IPS DF 4.7 (cell line): ENCODE measurements at regions not wholly inside any gene's neighbourhood (a gene's known extent, or its start where the extent isn't known, plus 50 kb on each side); places are given as distances from the start of the nearest gene placed in this dataset.

Experiments
- DNase-seq: peaks from one replicate; pipeline ENCODE4 v3.0.0-alpha.2; 2013; ENCODE audit warnings: low spot score; ENCODE audit errors: extremely low read depth

DNA sequence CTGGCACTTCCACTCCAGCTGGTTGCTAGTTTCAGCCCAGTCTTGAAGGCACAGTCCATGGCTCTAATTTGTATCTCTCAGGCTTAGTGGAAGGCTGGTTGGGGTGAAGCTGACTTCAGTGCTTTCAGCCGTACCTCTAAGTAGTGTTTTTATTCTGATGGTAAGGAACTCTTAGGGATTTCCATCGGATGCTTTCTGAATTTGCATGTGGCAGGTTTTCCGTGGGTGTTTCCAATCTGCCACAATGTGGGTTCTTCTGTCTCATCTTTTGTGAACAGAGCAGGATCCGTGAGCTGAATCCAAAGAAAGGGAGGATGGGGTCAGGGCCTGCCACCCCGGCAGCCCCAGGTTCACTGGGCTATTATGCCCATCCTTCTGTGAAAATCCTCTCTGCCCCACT is 607.9 kb upstream of the MKI67 start:
- DNase-seq = no peak

- DNase-seq = no peak
These were observed 608.5 kb upstream of the MKI67 start for GRCh38 chr10:128734734-128735133.

DNA sequence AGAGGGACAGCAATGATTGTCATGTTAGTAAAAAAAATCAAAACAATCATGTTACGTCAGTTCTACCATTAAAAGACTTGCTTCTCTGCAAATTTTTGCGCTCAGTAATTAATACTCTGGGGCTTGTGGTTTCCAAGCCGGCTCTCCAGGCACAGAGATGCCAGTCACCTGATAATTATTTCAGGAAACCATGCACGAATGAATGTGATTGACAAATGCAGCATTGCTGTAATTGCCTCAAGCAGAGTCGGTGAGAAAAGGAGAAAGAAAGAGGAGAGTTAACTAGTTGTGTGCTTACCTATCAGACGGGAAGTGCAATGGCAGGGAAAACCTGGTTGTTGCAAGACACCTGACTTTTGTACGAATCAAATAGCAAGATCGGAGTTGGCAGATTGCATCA is 609.8 kb upstream of the MKI67 start:
- DNase-seq = no peak

DNA sequence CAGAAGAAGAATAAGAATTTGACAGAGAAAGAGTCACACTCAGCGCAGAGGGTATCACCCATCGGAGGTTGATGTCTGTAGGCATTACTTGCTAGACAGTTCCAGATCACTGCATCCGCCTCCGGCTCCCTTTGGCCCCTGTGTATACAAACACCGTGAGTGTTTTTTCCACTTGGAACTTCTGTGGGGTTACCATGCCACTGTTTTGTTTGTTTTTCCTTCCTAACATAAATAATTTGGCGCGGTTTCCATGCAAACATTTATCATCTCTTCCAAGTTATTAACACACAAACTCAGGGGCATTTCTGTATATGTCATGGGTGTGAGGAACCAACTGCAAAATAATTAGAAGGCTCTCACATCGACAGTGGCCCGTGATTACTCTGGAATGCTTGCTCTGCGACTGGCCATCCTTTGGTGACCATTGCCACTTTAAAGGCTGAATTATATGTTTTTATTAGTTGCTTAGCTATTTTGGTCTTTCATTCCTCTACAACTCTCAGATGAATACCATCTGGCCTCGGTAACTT is 612.2 kb upstream of the MKI67 start:
- DNase-seq = no peak

GRCh38 chr10:128739930-128740329 is 613.7 kb upstream of the MKI67 start:
- DNase-seq = no peak

- no peak for DNase-seq
These were observed 615.0 kb upstream of the MKI67 start for GRCh38 chr10:128741180-128741579.

GRCh38 chr10:128741680-128742079 is 615.5 kb upstream of the MKI67 start:
- no peak for DNase-seq

DNA sequence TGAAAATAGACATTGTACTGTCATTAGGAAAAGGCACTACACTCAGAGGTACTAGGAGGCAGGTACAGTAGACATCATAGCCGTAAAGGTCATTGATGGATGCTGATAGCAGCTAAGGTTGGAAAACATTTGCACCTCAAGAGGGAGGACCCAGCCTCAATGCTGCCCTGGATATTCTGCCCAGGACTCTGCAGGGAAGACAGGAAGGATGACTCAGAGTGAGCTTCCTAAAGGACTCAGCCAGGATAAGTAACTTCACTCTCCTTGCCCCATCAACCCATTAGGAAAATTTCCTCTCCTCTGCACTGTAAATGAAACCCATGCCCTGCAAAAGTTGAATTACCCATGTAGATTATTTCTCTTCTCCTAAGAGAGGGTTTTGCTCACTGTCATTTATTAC is 617.9 kb upstream of the MKI67 start:
- DNase-seq = no peak

- DNase-seq = no peak
These were observed 618.6 kb upstream of the MKI67 start for GRCh38 chr10:128744811-128745305.

DNA sequence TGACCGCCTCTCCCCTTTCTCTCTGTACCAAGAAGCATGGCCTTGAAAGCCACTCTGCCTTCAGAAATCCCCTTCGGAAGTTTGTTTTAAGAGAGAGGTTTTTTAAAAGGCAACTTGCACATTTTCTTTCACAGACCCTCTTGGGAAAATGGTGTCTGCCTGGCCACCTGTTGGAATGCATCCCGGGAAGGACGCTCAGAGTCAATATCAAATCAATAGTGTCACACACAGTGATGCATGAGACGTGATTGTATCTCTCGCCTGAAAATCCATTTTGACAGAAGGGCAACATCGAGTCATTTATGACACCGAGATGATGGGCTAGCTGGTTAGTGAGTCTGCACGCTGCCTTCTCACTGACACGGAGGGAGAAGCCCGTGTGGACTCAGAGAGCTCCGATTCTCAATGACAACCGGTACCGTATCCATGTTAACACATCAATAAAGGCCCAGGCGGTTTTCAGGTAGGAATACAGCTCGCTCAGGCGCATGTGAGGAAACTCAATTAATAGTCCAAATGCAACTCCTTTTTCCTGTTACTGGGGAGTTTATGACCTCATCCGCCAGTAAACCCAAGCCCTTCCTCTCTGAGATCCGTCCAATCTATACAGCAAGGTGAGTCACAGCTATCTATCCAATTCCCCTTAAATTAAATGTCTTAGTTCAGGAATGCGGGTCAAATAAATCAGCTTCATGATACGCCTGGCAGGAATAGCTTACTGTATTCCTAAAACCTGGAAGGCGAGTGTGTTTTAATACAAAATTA is 621.5 kb upstream of the MKI67 start:
- no peak for DNase-seq

DNA sequence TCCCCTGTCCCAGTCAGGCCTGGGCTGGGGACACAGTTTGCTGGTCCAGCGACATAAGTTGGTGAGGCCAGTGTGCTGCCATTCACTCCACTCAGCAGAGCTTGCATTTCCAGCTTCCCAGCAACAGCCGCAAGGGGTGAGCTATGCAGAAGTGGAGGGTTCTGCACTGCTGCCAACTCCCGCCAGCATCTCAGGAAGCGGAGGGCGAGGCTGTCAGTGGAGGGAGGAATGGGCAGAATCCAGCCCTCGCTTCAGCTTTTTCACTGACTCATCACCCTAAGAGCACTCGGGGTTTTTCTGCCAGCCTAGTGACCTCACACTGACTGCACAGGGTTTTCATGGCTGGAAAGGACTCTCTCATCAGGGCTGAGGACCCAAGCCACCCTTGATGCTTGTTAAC is 625.1 kb upstream of the MKI67 start:
- no peak for DNase-seq

GRCh38 chr10:128751851-128752250 is 625.6 kb upstream of the MKI67 start:
- no peak for DNase-seq

GRCh38 chr10:128759174-128759573 is 633.0 kb upstream of the MKI67 start:
- DNase-seq = no peak

DNA sequence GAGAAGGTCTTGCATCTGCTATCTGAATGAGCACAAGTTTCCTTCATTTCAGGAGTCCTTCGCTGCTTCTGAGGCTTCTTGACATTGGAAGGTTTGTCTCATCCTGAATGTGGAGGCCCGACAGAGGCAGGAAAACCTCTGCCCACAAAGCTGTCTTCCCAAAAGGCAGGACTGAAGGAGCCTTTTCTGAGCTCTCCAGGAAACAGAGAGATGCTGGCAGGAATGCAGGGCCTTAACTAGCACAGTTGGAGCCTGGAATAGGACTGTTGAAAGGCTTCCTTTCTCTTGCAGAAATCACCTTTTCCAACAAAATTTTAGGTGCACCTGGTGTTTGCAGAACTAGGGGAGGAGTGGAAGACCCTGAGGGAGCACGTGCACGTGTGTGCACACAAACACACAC is 637.4 kb upstream of the MKI67 start:
- no peak for DNase-seq

- DNase-seq = no peak
These were observed 638.0 kb upstream of the MKI67 start for GRCh38 chr10:128764190-128764589.

- no peak for DNase-seq
These were observed 640.7 kb upstream of the MKI67 start for GRCh38 chr10:128766915-128767314.

GRCh38 chr10:128774979-128775378 is 648.8 kb upstream of the MKI67 start:
- no peak for DNase-seq

DNA sequence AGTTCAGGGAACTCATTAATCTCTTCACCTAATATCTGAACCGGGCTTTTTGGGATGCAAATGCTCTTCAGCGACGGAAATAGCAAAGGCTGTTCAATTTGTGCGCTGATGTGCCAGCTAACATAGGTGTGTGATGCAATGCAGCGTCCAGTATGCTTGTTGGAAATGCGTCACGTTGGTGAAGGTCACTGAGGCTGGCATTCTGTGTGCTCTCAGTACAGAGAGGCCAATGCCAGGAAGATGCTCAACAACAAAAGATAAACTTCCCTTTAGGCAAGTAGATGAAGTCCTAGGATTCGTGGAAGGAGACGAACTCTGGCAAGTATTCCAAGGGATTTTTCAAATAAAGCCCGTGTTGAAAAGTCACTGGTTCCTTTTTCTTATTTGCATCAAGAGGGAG is 649.5 kb upstream of the MKI67 start:
- no peak for DNase-seq

DNA sequence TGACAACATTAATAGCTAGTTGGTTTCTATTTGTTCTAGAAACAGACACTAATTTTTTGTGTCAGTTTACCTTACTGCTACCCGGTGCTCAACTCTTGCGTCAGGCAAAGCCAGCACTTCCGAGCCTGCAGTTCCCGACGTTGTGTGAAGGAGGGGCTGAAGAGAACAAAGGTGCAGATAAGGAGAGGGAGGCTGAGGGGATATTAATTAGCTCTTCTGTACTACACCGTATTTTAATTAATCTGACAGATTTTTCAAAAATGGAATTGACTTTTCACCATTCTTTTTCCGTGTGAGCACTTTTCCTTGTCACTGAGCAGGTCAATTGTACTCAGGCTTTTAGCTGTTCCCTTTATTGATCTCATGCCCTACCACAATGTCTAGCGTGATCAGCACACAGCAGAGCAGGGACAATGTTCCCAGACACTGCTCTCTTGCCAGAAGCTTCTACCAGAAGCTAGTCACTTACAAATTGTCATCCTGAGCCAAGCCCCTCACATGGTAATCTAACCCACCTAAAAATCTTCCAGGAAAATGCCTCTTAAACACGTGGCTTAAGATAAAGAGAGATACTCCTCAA is 650.5 kb upstream of the MKI67 start:
- DNase-seq = no peak

- no peak for DNase-seq
These were observed 651.1 kb upstream of the MKI67 start for GRCh38 chr10:128777342-128777741.

GRCh38 chr10:128779416-128779815 is 653.2 kb upstream of the MKI67 start:
- DNase-seq = no peak

GRCh38 chr10:128780156-128780761 is 654.0 kb upstream of the MKI67 start:
- no peak for DNase-seq
